Activated CD4-positive, alpha-beta T cell treated with anti-CD3 and anti-CD28 coated beads, Interleukin-2, amount 50 U/mL, for 48 hours (primary cell): ENCODE measurements at regions not wholly inside any gene's neighbourhood (a gene's known extent, or its start where the extent isn't known, plus 50 kb on each side); places are given as distances from the start of the nearest gene placed in this dataset.

ENCODE experiments used
- DNase-seq, 2 experiments: peaks; one replicate each; pipeline ENCODE4 v3.0.0-alpha.2; 2020

DNA sequence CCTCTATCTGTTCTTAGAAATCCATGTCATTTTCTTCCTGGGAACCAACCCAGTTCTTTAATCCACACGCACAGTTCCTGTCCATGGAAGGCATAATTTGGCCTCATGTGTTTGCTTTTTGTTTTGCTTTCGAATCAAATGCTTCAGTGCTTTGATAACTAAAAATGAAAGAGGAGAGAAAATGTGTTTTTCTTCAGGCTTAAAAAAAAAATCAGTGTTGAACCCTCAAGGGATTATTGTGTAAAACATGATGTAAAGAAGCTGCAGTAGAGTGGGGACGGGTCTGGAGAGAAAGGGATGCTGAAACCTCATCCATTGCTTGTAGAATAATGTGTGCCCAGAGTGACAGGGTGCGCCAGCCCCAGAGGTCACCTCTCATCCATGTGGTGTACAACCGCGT lies 197.5 kb upstream of the JARID2 start:
- DNase-seq: no peak

GRCh38 chr6:15058200-15059061 lies 187.4 kb upstream of the JARID2 start:
- DNase-seq: no peak

DNA sequence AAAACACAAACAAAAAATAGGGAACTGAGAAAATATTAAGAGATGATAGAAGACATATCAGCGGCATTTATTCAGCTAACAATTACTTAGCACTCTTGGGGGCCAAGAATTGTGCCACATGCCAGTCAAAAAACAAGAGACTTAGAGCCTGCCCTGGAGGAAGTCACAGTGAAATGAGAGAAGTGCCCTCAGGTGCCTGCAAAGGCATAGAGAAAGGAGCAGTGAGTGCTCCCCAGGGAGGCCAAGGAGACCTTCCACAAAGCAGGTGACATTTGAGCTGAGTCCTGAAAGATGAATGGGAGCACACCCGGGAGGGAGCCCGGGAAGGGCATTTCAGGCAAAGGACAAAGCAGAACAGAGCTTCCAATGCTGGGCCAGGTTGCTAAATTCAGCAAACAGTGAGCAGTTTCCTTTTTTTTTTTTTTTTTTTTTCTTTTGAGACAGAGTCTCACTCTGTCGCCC lies 184.7 kb upstream of the JARID2 start:
- DNase-seq: no peak

DNA sequence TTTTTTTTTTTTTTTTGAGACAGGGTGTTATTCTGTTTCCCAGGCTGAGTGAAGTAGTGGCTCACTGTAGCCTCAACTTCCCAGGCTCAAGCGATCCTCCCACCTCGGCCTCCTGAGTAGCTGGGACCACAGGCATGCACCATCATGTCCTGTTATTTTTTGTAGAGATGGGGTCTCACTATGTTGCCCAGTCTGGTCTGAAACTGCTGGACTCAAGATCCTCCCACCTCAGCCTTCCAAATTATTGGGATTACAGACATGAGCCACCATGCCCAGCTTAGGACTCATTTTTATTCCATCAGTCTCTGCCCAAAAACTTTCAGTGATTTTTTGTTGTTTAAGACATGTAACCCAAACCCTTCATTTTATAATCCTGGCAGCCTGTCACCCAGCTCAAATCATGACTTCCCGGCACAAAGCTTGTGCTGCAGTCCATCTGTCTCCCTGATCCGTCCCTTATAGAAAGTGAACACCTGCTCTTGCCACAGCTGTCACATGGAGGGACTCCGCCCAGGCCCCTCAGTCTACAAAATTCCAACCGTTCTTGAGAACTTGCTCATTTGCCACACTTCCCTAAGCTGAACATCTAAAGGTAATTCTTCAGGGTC lies 183.9 kb upstream of the JARID2 start:
- DNase-seq: no peak

GRCh38 chr6:15062516-15063252 lies 183.2 kb upstream of the JARID2 start:
- no peak for DNase-seq

- no peak for DNase-seq
Measured at GRCh38 chr6:15063253-15063853, 182.5 kb upstream of the JARID2 start.

DNA sequence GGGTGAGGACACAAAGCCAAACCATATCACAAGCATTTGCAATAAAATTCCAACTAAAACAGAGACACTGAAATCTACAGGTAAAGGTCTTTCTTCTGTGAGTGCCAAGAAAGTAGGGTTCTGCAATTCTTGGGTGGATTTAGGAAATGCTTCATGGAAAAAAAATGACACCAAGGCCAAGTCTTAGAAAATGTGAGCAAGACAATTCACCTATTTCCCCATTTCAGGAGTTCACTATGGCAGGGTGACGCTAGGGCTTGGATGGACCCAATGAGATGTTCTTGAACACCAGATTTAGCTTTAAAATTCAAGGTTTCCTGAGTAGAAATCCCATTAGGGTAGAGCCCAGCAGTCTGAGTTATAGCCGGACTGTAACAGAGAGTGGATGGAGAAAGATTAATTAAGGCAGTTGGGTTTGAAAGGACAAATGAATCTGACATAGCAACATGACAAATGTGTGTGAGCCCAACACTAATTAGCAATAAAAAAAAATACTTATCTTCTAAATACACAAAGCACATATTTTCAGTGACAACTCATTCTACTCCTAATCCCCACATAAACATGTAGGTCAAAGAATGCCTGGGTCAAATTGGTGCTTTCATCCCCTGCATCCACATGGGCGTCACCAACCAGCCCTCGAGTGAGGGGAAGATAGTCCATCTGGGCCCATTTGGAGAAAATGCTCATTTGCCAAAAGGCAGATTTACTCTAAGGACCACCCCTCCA lies 180.4 kb upstream of the JARID2 start:
- DNase-seq: no peak

- DNase-seq: no peak
Measured at GRCh38 chr6:15066089-15066758, 179.6 kb upstream of the JARID2 start.

- peak; percentile 10 to 38 for DNase-seq
Measured at GRCh38 chr6:15073344-15073789, 172.5 kb upstream of the JARID2 start.

DNA sequence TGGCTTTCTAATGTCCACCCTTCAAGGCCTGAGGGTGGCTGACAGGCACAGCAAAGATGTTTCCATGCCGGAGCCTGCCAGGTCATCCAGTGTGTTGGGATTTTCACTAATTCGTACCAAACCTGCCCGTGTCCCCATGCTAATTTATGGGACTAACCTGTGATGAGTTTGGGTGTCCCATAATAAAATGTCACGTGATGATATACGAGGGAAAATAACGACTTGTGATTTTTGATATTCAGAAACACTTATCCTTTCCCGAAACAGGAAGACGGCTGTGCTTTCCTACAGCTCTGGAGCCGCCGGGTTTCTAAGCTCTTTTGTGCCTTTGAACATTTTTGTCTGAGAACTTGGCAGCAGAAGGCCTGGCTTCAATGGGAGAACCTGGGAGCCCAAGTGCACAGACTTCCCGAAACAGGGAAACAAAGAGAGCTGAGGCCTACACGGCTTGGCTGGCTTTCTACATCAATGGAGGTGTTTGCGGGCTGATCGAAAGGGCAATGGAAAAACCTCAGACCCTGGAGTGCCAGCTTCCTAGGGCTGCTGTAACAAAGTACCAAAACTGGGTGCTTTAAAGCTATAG lies 171.9 kb upstream of the JARID2 start:
- DNase-seq: no peak

DNA sequence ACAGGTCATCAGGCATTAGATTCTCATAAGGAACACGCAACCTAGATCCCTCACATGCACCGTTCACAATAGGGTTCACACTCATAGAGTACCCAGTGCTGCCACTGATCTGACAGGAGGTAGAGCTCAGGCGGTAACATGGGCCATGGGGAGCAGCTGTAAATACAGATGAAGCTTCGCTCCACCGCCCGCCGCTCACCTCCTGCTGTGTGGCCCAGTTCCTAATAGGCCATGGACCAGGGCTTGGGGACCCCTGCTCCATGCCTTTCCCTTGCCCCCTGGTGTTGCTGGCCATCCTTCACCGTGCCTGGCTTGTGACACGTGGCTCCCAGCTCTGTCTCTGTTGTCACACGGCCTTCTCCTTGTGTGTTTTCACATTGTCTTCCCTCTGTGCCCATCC lies 171.1 kb upstream of the JARID2 start:
- no peak for DNase-seq

DNA sequence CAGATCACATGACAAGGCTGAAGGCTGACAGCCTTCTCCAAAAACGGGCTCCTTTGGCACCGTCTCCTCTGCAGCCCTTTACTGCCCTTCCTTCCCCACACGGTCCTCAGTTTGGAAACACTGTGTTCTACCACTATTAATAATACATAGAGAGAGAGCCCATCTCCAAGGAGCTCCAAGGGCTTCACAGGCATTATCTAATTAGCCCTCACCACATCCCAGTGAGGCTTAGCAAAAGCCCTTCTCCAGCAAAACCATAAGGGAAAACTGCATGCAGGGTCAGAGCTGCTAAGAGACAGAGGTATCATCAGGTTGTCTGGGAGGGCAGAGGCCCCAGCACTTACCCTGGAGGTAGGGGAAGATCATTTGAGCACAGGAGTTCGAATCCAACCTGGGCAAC lies 169.3 kb upstream of the JARID2 start:
- DNase-seq: no peak

- no peak for DNase-seq
Measured at GRCh38 chr6:15077006-15077405, 168.9 kb upstream of the JARID2 start.

- no peak for DNase-seq
Measured at GRCh38 chr6:15077961-15078360, 167.9 kb upstream of the JARID2 start.

DNA sequence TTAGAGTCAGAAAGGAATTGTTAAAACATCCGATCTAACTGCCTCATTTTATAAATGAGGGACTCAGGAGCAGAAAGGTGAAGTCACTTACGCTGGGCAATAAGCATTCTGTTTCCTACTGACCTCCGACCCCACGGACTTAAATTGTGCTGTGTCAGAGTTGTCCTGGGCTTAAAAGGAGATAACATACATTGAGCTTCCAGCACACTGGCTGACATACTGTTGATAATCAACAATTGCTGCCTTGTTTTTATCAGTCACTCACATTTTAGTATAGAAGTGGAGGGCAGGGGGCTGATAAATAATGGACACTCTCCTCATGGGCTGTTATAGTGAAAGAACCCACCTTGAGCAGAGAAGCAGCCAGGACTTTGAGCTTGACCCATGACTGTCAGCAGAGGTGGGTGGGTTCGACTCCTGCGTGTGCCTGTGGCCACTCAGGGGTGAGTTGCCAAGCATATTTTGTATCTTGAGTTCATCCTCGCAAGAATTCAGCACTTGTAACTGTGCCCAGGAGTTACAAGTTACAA lies 166.5 kb upstream of the JARID2 start:
- no peak for DNase-seq

DNA sequence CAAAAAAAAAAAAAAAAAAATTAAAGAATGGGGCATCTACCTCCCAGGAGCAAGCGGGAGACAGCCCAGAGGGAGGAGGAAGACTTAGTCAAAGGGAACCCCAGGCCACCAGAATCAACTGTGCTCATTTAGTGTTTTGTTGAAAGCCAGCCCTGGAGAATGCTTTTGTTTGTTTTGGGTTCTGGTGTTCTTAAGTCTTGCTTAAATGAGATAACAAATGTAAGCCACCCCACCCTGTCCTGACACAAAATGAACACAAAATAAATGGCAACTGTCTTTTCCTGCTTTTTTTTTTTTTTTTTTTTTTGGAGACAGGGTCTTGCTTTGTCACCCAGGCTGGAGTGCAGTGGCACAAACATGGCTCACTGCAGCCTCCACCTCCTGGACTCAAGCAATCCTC lies 165.0 kb upstream of the JARID2 start:
- DNase-seq: no peak

GRCh38 chr6:15081447-15081846 lies 164.4 kb upstream of the JARID2 start:
- DNase-seq: no peak

GRCh38 chr6:15082708-15083107 lies 163.2 kb upstream of the JARID2 start:
- DNase-seq: no peak

DNA sequence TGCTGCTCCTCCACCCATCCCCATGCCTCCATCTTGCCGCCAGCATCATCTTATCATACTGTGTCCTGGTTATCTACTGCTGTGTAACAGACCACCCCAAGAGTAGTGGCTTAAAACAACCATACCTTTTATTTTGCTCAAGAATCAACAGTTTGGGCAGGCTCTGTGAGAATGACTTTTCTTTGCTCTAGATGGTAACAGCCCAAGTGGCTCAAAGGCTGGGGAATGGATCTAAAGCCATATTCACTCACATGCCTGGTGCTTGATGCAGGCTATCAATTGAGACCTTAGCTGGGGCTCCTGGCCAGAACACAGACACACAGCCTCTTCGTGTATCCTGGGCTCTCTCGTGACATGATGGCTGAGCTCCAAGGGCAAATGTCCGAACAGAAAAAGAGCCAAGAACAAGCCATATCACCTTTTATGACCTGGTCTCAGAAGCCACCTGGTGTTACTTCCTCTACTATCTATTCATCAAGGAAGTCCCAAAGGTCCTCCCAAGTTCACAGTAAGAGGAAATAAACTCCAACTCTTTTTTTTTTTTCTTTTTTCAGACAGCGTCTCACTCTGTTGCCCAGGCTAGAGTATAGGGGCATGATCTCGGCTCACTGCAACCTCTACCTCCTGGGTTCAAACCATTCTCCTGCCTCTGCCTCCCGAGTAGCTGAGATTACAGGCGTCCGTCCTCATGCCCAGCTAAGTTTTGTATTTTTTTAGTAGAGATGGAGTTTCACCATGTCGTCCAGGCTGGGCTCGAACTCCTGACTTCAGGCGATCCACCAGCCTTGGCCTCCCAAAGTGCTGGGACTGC lies 159.3 kb upstream of the JARID2 start:
- no peak for DNase-seq

DNA sequence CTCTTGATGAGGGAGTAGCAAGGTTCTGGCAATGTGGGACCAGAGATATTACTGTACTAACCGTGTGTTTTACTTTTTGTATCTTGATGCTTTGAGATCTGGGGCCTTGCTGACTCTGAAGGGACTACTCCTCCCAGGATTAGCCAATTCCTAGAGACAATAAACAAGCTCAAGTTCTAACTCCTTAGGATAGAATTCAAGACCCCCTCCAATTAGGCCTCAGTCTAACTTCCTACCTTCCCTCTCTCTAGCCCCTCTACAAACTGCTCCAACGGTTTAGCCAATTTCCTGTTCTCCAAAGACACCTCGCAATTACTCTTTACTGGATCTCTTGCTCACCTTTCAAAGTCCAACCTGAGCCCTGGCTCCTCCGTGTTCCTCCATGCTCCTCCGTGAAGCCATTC lies 158.7 kb upstream of the JARID2 start:
- no peak for DNase-seq
